ENCODE measurements at regions not wholly inside any gene's neighbourhood (a gene's known extent, or its start where the extent isn't known, plus 50 kb on each side); places are given as distances from the start of the nearest gene placed in this dataset.
"Not testable (repeated sequence)": the region's sequence is repeated elsewhere in the genome, so short reads cannot be mapped to it uniquely, and the experiment has no call there.

DNA sequence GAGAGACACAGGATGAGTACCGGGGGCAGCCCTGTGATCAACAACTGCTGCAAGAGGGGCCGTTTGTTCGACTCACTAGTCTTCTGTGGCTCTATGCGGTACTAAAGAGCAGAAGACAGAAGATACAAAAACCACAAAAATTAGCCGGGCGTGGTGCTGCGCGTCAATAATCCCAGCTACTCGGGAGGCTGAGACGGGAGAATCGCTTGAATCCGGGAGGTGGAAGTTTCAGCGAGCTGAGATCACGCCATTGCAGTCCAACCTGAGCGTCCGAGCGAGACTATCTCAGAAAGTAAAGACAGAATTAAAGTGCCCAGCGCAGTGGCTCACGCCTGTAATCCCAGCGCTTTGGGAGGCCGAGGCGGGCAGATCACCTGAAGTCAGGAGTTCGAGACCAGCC lies 71.0 kb upstream of the RNU2-1 start:
- H3K4me1 Mint-ChIP-seq; H3K27ac Mint-ChIP-seq; H3K27me3 Mint-ChIP-seq (ENCODE audit: low read depth in 3 of 3); H3K36me3 Mint-ChIP-seq; H3K4me3 Mint-ChIP-seq; H3K9me3 Mint-ChIP-seq; DNase-seq: not testable (repeated sequence)

DNA sequence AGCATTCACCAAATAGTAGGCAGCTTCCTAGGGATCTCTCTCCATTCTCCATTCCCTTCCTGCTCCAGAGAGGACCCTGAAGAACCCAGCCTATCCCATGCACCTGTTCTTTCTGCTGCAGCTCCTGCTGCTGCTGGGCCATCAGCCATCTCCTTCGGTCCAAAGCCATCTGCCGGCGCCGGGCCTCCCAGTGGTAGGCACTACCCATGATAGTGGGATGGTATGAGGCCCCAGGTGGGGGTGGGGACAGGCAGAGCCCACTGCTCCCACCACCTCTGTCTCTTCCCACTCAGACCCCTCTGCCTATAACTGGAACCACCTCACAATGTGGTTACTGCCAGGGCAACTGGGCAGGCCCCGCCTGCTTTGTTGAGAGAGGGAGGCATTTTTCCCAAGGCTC lies 69.3 kb upstream of the RNU2-1 start:
- not testable (repeated sequence) for H3K27ac Mint-ChIP-seq; H3K4me3 Mint-ChIP-seq; H3K4me1 Mint-ChIP-seq; H3K27me3 Mint-ChIP-seq (ENCODE audit: low read depth in 3 of 3); H3K36me3 Mint-ChIP-seq; DNase-seq; H3K9me3 Mint-ChIP-seq

DNA sequence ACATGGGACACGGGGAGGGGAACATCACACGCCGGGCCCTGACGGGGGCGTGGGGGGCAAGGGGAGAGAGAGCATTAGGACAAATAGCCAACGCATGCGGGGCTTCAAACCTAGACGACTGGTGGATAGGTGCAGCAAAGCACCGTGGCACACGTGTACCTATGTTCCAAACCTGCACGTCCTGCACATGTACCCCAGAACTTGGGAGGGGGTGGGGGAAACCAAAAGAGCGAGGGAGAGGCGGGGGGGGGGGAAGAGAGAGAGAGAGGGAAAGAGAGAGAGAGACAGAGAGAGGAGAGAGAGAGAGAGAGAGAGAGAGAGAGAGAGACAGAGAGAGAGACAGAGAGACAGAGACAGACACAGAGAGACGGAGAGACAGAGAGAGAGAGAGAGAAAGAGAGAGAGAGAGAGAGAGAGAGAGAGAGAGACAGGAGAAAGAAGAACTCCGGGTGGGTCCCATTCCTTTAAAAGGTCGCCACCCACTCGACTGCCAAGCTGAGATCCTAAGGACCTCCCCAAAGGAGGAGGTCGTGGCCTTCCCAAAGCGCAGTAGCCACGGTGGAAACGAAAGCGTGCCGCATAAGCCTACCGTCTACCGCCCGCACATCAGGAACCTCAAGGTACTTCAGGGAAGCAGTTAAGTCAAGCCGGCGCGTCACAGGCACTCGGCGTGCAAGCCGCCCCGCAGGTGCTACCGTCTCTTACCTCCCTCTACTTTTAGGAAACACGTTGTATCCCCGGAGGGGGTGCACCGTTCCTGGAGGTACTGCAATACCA lies 65.7 kb upstream of the RNU2-1 start:
- H3K9me3 Mint-ChIP-seq, result not testable (repeated sequence)

DNA sequence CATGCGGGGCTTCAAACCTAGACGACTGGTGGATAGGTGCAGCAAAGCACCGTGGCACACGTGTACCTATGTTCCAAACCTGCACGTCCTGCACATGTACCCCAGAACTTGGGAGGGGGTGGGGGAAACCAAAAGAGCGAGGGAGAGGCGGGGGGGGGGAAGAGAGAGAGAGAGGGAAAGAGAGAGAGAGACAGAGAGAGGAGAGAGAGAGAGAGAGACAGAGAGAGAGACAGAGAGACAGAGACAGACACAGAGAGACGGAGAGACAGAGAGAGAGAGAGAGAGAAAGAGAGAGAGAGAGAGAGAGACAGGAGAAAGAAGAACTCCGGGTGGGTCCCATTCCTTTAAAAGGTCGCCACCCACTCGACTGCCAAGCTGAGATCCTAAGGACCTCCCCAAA lies 55.9 kb upstream of the RNU2-1 start:
- H3K4me1 Mint-ChIP-seq, H3K4me3 Mint-ChIP-seq, DNase-seq: not testable (repeated sequence)

More for the DNA sequence above, 65.7 kb upstream of the RNU2-1 start:
- not testable (repeated sequence) for H3K27ac Mint-ChIP-seq; H3K36me3 Mint-ChIP-seq; H3K27me3 Mint-ChIP-seq (ENCODE audit: low read depth in 3 of 3); H3K4me3 Mint-ChIP-seq; H3K4me1 Mint-ChIP-seq; DNase-seq

DNA sequence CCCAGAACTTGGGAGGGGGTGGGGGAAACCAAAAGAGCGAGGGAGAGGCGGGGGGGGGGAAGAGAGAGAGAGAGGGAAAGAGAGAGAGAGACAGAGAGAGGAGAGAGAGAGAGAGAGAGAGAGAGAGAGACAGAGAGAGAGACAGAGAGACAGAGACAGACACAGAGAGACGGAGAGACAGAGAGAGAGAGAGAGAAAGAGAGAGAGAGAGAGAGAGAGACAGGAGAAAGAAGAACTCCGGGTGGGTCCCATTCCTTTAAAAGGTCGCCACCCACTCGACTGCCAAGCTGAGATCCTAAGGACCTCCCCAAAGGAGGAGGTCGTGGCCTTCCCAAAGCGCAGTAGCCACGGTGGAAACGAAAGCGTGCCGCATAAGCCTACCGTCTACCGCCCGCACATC lies 49.8 kb upstream of the RNU2-1 start:
- H3K27me3 Mint-ChIP-seq (ENCODE audit: low read depth in 3 of 3); H3K9me3 Mint-ChIP-seq; H3K36me3 Mint-ChIP-seq; H3K4me1 Mint-ChIP-seq; H3K27ac Mint-ChIP-seq: not testable (repeated sequence)
- peak; percentile 41 to 57 (median 44) for DNase-seq
- peak overlapping the region in 1 of 5 donors; percentile 10 for H3K4me3 Mint-ChIP-seq

More for the DNA sequence above, 55.9 kb upstream of the RNU2-1 start:
- not testable (repeated sequence) for H3K27me3 Mint-ChIP-seq (ENCODE audit: low read depth in 3 of 3); H3K36me3 Mint-ChIP-seq; H3K27ac Mint-ChIP-seq; H3K9me3 Mint-ChIP-seq

Data from immature natural killer cell (primary cell).